ENCODE measurements at regions not wholly inside any gene's neighbourhood (a gene's known extent, or its start where the extent isn't known, plus 50 kb on each side); places are given as distances from the start of the nearest gene placed in this dataset.

GRCh38 chr12:118870551-118870950 is 110.8 kb upstream of the SRRM4 start:
- no peaks in the 10 kb centered on the region for H3K36me3 Mint-ChIP-seq (ENCODE audit: low read depth)
- peaks cover 17% of the 10 kb centered on the region for H3K4me1 Mint-ChIP-seq
- H3F3A ChIP-seq (replicated peaks; ENCODE audit: low read depth) = peaks cover 1% of the 10 kb centered on the region; the same call in 1 of the 2 replicates
- H3K79me2 ChIP-seq (replicated peaks; ENCODE audit: insufficient read depth) = no peaks in the 10 kb centered on the region
- TF ChIP-seq NANOG (IDR thresholded peaks at IDR 0.05; ENCODE audit: borderline replicate concordance) (no peak), POLR2AphosphoS5 (IDR thresholded peaks at IDR 0.05; ENCODE audit: low read depth) (no peak), CREB1 (CRISPR knock-in tag; IDR thresholded peaks at IDR 0.05; ENCODE audit: low read depth) (no peak), EZH2phosphoT487 (IDR thresholded peaks at IDR 0.05; ENCODE audit: unreplicated experiment) (no peak), ZNF331 (CRISPR knock-in tag; IDR thresholded peaks at IDR 0.05; ENCODE audit: low read depth) (no peak), JUNB (IDR thresholded peaks at IDR 0.05; ENCODE audit: unreplicated experiment) (no peak), EZH2 (IDR thresholded peaks at IDR 0.05; ENCODE audit: low read depth, unreplicated experiment) (no peak), STAT1 (IDR thresholded peaks at IDR 0.05; ENCODE audit: unreplicated experiment) (no peak), ZNF114 (CRISPR knock-in tag; IDR thresholded peaks at IDR 0.05) (no peak)
- TF ChIP-seq, protein P1, sequence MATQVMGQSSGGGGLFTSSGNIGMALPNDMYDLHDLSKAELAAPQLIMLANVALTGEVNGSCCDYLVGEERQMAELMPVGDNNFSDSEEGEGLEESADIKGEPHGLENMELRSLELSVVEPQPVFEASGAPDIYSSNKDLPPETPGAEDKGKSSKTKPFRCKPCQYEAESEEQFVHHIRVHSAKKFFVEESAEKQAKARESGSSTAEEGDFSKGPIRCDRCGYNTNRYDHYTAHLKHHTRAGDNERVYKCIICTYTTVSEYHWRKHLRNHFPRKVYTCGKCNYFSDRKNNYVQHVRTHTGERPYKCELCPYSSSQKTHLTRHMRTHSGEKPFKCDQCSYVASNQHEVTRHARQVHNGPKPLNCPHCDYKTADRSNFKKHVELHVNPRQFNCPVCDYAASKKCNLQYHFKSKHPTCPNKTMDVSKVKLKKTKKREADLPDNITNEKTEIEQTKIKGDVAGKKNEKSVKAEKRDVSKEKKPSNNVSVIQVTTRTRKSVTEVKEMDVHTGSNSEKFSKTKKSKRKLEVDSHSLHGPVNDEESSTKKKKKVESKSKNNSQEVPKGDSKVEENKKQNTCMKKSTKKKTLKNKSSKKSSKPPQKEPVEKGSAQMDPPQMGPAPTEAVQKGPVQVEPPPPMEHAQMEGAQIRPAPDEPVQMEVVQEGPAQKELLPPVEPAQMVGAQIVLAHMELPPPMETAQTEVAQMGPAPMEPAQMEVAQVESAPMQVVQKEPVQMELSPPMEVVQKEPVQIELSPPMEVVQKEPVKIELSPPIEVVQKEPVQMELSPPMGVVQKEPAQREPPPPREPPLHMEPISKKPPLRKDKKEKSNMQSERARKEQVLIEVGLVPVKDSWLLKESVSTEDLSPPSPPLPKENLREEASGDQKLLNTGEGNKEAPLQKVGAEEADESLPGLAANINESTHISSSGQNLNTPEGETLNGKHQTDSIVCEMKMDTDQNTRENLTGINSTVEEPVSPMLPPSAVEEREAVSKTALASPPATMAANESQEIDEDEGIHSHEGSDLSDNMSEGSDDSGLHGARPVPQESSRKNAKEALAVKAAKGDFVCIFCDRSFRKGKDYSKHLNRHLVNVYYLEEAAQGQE (IDR thresholded peaks at IDR 0.05; ENCODE audit: unreplicated experiment) = no peak
- TF ChIP-seq, protein P2, sequence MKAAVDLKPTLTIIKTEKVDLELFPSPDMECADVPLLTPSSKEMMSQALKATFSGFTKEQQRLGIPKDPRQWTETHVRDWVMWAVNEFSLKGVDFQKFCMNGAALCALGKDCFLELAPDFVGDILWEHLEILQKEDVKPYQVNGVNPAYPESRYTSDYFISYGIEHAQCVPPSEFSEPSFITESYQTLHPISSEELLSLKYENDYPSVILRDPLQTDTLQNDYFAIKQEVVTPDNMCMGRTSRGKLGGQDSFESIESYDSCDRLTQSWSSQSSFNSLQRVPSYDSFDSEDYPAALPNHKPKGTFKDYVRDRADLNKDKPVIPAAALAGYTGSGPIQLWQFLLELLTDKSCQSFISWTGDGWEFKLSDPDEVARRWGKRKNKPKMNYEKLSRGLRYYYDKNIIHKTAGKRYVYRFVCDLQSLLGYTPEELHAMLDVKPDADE (IDR thresholded peaks at IDR 0.05) = no peak
- TF ChIP-seq, protein P3, sequence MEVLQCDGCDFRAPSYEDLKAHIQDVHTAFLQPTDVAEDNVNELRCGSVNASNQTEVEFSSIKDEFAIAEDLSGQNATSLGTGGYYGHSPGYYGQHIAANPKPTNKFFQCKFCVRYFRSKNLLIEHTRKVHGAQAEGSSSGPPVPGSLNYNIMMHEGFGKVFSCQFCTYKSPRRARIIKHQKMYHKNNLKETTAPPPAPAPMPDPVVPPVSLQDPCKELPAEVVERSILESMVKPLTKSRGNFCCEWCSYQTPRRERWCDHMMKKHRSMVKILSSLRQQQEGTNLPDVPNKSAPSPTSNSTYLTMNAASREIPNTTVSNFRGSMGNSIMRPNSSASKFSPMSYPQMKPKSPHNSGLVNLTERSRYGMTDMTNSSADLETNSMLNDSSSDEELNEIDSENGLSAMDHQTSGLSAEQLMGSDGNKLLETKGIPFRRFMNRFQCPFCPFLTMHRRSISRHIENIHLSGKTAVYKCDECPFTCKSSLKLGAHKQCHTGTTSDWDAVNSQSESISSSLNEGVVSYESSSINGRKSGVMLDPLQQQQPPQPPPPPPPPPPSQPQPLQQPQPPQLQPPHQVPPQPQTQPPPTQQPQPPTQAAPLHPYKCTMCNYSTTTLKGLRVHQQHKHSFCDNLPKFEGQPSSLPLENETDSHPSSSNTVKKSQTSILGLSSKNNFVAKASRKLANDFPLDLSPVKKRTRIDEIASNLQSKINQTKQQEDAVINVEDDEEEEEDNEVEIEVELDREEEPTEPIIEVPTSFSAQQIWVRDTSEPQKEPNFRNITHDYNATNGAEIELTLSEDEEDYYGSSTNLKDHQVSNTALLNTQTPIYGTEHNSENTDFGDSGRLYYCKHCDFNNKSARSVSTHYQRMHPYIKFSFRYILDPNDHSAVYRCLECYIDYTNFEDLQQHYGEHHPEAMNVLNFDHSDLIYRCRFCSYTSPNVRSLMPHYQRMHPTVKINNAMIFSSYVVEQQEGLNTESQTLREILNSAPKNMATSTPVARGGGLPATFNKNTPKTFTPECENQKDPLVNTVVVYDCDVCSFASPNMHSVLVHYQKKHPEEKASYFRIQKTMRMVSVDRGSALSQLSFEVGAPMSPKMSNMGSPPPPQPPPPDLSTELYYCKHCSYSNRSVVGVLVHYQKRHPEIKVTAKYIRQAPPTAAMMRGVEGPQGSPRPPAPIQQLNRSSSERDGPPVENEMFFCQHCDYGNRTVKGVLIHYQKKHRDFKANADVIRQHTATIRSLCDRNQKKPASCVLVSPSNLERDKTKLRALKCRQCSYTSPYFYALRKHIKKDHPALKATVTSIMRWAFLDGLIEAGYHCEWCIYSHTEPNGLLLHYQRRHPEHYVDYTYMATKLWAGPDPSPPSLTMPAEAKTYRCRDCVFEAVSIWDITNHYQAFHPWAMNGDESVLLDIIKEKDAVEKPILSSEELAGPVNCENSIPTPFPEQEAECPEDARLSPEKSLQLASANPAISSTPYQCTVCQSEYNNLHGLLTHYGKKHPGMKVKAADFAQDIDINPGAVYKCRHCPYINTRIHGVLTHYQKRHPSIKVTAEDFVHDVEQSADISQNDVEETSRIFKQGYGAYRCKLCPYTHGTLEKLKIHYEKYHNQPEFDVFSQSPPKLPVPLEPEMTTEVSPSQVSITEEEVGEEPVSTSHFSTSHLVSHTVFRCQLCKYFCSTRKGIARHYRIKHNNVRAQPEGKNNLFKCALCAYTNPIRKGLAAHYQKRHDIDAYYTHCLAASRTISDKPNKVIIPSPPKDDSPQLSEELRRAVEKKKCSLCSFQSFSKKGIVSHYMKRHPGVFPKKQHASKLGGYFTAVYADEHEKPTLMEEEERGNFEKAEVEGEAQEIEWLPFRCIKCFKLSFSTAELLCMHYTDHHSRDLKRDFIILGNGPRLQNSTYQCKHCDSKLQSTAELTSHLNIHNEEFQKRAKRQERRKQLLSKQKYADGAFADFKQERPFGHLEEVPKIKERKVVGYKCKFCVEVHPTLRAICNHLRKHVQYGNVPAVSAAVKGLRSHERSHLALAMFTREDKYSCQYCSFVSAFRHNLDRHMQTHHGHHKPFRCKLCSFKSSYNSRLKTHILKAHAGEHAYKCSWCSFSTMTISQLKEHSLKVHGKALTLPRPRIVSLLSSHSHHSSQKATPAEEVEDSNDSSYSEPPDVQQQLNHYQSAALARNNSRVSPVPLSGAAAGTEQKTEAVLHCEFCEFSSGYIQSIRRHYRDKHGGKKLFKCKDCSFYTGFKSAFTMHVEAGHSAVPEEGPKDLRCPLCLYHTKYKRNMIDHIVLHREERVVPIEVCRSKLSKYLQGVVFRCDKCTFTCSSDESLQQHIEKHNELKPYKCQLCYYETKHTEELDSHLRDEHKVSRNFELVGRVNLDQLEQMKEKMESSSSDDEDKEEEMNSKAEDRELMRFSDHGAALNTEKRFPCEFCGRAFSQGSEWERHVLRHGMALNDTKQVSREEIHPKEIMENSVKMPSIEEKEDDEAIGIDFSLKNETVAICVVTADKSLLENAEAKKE (CRISPR knock-in tag; IDR thresholded peaks at IDR 0.05) = no peak
- TF ChIP-seq, protein P4, sequence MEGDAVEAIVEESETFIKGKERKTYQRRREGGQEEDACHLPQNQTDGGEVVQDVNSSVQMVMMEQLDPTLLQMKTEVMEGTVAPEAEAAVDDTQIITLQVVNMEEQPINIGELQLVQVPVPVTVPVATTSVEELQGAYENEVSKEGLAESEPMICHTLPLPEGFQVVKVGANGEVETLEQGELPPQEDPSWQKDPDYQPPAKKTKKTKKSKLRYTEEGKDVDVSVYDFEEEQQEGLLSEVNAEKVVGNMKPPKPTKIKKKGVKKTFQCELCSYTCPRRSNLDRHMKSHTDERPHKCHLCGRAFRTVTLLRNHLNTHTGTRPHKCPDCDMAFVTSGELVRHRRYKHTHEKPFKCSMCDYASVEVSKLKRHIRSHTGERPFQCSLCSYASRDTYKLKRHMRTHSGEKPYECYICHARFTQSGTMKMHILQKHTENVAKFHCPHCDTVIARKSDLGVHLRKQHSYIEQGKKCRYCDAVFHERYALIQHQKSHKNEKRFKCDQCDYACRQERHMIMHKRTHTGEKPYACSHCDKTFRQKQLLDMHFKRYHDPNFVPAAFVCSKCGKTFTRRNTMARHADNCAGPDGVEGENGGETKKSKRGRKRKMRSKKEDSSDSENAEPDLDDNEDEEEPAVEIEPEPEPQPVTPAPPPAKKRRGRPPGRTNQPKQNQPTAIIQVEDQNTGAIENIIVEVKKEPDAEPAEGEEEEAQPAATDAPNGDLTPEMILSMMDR (conservative IDR thresholded peaks at IDR 0.05; ENCODE audit: low read depth in 2 of 2) = no peak
- no peak overlapping the region for H2AFZ ChIP-seq
- H3K4me3 Mint-ChIP-seq = no peak overlapping the region
- peaks cover 6% of the 10 kb centered on the region for H3K4me1 ChIP-seq (ENCODE audit: insufficient read depth)
- no peak for ATAC-seq
- no peak for DNase-seq (ENCODE audit: low spot score)
- H3K27me3 ChIP-seq (ENCODE audit: insufficient read depth) = no peaks in the 10 kb centered on the region
- H3K9me2 ChIP-seq (ENCODE audit: insufficient read depth) = no peaks in the 10 kb centered on the region
- no peak overlapping the region for H3K27ac Mint-ChIP-seq
- no peak overlapping the region for H3K27ac ChIP-seq (ENCODE audit: low read depth)
- no peak overlapping the region for H3K4me2 ChIP-seq
- H3K36me3 ChIP-seq (ENCODE audit: insufficient read depth) = no peaks in the 10 kb centered on the region
- H3K27me3 Mint-ChIP-seq (ENCODE audit: insufficient read depth, low read depth, poor library complexity) = peaks cover 9% of the 10 kb centered on the region
- H3K4me3 ChIP-seq = no peak overlapping the region
- peaks cover 3% of the 10 kb centered on the region; the same call in 1 of the 3 replicates for H3K9me3 Mint-ChIP-seq
- no peaks in the 10 kb centered on the region for H4K20me1 ChIP-seq (replicated peaks; ENCODE audit: insufficient read depth)

Data from GM23338 (cell line).